Small intestine (tissue), 7 donors: ENCODE measurements at regions not wholly inside any gene's neighbourhood (a gene's known extent, or its start where the extent isn't known, plus 50 kb on each side); places are given as distances from the start of the nearest gene placed in this dataset.

Experiments
- DNase-seq, 2 donors: peaks; one replicate each; pipeline versions ENCODE4 v3.0.0 to v3.0.0-alpha.2; 2013
- FAIRE-seq: peaks from 2 replicates; lab custom pipeline; 2012; peaks lifted over from hg19 to GRCh38; lab: Jason Lieb, UNC
- H3K27ac ChIP-seq, 3 donors: one replicate each; pipeline ENCODE4 v1.5.1; 2013; ENCODE audit warnings: low read length in 2 of 3, mild to moderate bottlenecking in 2 of 3, control low read depth in 1 of 3, inconsistent platforms in 1 of 3, low read depth in 1 of 3, moderate library complexity in 1 of 3
- H3K27me3 ChIP-seq, 3 donors: one replicate each; pipeline ENCODE4 v1.6.1; 2013; ENCODE audit warnings: low read length in 3 of 3, inconsistent platforms in 1 of 3; ENCODE audit not compliant: control insufficient read depth in 3 of 3, insufficient read depth in 3 of 3
- H3K36me3 ChIP-seq, 3 donors: one replicate each; pipeline ENCODE4 v1.6.1; 2013; ENCODE audit warnings: low read length in 3 of 3, inconsistent platforms in 1 of 3, low read depth in 1 of 3, mild to moderate bottlenecking in 1 of 3, moderate library complexity in 1 of 3; ENCODE audit not compliant: control insufficient read depth in 3 of 3, insufficient read depth in 2 of 3
- H3K4me1 ChIP-seq, 3 donors: one replicate each; pipeline ENCODE4 v1.6.1; 2013; ENCODE audit warnings: low read length in 2 of 3, inconsistent platforms in 1 of 3, low read depth in 1 of 3, mild to moderate bottlenecking in 1 of 3, moderate library complexity in 1 of 3; ENCODE audit not compliant: control insufficient read depth in 3 of 3, insufficient read depth in 2 of 3
- H3K4me3 ChIP-seq, 3 donors: one replicate each; pipeline ENCODE4 v1.5.1; 2013; ENCODE audit warnings: low read length in 3 of 3, control low read depth in 1 of 3, inconsistent platforms in 1 of 3, low read depth in 1 of 3, mild to moderate bottlenecking in 1 of 3, moderate library complexity in 1 of 3
- H3K9me3 ChIP-seq, 2 donors: one replicate each; pipeline ENCODE4 v1.6.1; 2013; ENCODE audit warnings: low read depth in 1 of 2, low read length in 1 of 2; ENCODE audit not compliant: control insufficient read depth in 2 of 2, insufficient read depth in 1 of 2
- WGBS, 3 donors: extraction: QIAGEN DNeasy Blood & Tissue Kit; methylation state at CpG; one replicate each; pipeline ENCODE4 v1.1.7; 2013; 5-methylcytosine and 5-hydroxymethylcytosine counted together
- donor health status: healthy with polysubstance abuse.
- donor health status: control.
- donor health status: control.
- donor health status: Bipolar disorder and iron deficiency.
- donor health status: healthy.

DNA sequence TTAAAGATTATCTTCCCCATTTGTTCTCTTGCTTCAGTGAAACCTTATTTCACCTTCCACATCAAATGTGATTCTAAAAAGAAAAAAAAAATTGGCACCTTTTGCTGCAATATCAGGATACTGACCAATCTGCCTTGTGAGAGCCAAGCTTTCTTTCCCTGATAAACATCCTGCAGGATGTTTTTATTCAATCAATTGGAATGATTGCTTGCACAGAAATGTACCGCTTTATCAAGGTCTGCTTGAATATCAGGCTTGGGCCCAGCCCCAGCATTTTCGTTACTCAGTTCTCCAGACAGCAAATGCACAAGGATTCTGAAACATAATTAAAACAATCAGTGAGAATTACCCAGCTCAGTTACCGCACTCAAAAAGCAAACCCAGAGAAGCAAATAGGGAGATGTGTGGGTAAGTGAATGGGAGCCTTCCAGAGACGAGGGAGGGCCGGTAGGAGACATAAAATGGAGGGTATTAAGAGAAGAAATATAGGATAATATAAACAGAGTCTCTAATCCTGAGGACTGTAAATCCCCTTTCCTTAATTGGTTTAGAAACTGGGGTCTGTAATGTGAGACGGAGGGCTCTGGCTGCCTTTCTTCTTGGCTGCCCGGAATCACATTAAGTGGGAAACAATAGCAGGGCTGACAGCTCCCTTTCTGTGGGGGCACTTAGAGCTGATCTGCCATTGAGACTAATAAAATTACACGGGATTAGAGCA, 291.8 kb downstream of the ICOS start:
- peaks cover 0 to 12% (median 0%) of the 10 kb centered on the region in 3 donors for H3K27me3 ChIP-seq
- WGBS, 3 donors: 69 to 78% (median 75%) methylated on average over 8 of the region's 8 CpGs
- H3K4me3 ChIP-seq: no peak overlapping the region
- no peaks in the 10 kb centered on the region for H3K36me3 ChIP-seq
- no peak overlapping the region for H3K27ac ChIP-seq
- H3K9me3 ChIP-seq: no peaks in the 10 kb centered on the region
- DNase-seq: no peak
- no peaks in the 10 kb centered on the region for H3K4me1 ChIP-seq
- no peak for FAIRE-seq

DNA sequence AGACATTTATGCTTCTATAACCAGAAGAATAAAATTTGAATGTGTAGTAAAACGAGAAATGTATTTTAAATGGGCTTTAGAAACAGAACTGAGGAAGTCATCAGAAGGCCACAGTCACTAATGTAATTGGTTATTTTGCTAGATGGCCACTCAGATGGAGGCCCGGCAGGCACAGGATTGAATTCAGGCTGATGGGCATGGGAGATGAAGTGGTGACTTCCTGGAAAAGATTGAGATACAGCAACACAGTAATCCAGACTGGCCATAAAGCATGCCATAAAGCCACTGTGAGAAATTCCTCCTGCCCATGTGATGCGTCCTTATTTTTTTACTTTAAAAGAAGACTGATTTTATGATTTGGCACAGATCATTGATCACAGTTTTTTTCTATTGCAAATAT, 297.7 kb downstream of the ICOS start:
- FAIRE-seq: no peak
- H3K36me3 ChIP-seq: no peaks in the 10 kb centered on the region
- H3K27ac ChIP-seq: no peak overlapping the region
- H3K4me3 ChIP-seq: no peak overlapping the region
- no peaks in the 10 kb centered on the region for H3K4me1 ChIP-seq
- H3K27me3 ChIP-seq: peaks cover 0 to 3% (median 0%) of the 10 kb centered on the region in 3 donors
- WGBS, 3 donors: 82 to 90% (median 82%) methylated on average over 3 of the region's 3 CpGs
- DNase-seq: no peak
- no peaks in the 10 kb centered on the region for H3K9me3 ChIP-seq

DNA sequence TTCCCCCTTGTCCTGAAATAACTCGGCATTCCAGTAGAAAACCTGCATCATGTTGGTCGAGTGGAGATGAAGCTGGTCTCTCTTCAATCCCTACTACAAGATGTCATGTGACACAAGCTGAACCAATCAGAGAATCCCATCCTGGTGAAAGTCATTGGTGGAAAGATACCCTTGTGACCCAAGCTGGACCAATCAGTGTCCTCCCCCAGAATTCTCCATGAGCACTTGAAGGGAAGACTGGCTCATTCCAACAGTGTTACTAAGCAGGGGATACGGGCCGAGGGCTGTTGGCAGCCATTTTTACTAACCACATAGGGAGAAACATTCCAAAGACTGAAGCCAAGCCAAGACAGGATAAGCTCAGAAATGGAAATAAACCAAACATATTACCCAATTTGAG, 298.3 kb downstream of the ICOS start:
- FAIRE-seq: no peak
- Histone ChIP-seq H3K4me1 (no peaks in the 10 kb centered on the region), H3K27me3 (peaks cover 0 to 3% (median 0%) of the 10 kb centered on the region in 3 donors), H3K36me3 (no peaks in the 10 kb centered on the region), H3K27ac (no peak overlapping the region), H3K9me3 (no peaks in the 10 kb centered on the region), H3K4me3 (no peak overlapping the region)
- 79 to 92% (median 86%) methylated on average over 4 of the region's 4 CpGs for WGBS, 3 donors
- no peak for DNase-seq

DNA sequence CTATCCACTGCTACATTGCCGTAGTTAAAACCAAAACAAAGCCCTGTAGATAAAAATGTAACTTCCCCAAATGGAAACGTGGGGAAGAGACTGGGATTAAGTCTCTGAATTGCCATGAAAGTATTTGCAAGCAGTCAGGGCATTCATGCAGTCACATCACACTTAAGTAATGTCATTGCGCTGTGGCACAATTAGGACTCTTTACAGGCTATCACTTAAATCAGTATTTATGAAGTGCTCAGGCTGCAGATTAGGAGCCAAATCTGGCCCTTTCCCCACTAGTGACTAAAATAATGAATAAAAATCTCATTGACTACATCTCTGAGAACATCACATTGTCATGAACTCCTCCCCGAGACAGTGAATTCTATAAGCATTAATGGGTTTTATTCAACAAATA, 300.9 kb downstream of the ICOS start:
- FAIRE-seq: no peak
- 77 to 80% (median 79%) methylated on average over 4 of the region's 4 CpGs for WGBS, 3 donors

DNA sequence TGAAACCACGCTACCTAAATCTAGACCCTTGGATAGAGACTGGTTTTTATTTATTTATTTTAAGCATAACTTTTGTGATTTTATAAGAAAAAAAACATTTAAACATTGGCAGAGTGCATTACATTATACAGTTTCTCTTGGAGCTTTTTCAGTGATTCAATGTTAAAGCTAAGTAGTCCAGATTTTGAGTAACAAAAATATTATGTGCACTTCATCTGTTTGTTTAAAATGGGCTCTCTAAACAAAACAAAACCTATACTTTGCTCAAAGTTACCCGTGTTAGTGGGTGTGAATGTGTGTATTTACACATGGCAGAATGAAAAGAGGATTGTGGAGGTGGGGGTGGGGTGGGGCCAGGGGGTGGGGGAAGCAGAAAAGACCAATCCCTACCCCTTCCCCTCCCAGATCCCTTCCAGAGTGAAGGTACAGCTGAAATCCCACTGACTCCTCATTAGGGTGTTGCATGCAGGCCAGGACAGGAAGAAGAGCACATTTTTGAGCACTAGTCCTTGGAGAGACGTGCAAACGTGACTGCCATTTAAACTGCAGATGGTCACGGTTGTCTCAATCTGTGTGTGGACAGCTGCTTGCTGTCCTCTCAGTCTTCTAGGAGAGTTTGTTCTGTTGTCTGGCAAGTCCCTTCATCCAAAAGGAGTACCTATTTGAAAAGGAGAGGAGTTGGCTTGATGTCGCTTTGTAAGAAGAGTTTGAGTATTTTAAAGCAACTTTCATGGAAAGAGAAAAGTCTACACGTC, 303.0 kb downstream of the ICOS start:
- H3K27me3 ChIP-seq: no peaks in the 10 kb centered on the region
- H3K9me3 ChIP-seq: no peaks in the 10 kb centered on the region
- H3K27ac ChIP-seq: no peak overlapping the region
- no peaks in the 10 kb centered on the region for H3K4me1 ChIP-seq
- 53 to 71% (median 66%) methylated on average over 7 of the region's 7 CpGs for WGBS, 3 donors
- H3K4me3 ChIP-seq: no peak overlapping the region
- FAIRE-seq: no peak
- DNase-seq: no peak
- H3K36me3 ChIP-seq: no peaks in the 10 kb centered on the region

More for the DNA sequence above, 300.9 kb downstream of the ICOS start:
- H3K9me3 ChIP-seq: no peaks in the 10 kb centered on the region
- H3K27me3 ChIP-seq: no peaks in the 10 kb centered on the region
- H3K4me1 ChIP-seq: no peaks in the 10 kb centered on the region
- H3K36me3 ChIP-seq: no peaks in the 10 kb centered on the region
- no peak overlapping the region for H3K4me3 ChIP-seq
- no peak for DNase-seq
- H3K27ac ChIP-seq: no peak overlapping the region

DNA sequence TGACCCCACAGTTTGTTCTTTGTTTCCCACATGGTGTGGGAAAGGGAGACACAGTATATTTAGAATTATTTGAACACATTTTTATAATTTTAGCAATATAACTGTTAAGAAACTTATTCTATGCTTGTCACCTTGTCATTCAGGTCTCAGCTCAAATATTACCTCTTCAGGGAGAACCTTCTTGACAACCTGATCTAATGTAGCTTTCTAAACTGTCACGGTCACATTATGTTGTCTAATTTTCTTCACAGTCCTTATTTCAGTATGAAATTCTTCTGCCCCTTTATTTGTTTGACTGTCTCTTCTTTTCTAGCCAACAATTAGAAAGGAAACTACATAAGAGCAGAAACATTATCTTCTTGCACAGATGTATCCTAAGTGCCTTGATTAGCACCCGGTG, 304.3 kb upstream of the PARD3B start:
- H3K9me3 ChIP-seq: no peaks in the 10 kb centered on the region
- no peaks in the 10 kb centered on the region for H3K27me3 ChIP-seq
- DNase-seq (no peak), FAIRE-seq (no peak)
- H3K36me3 ChIP-seq: no peaks in the 10 kb centered on the region
- H3K4me1 ChIP-seq: no peaks in the 10 kb centered on the region
- H3K4me3 ChIP-seq: no peak overlapping the region
- 83 to 97% (median 85%) methylated on average over 2 of the region's 2 CpGs for WGBS, 3 donors
- H3K27ac ChIP-seq: no peak overlapping the region

DNA sequence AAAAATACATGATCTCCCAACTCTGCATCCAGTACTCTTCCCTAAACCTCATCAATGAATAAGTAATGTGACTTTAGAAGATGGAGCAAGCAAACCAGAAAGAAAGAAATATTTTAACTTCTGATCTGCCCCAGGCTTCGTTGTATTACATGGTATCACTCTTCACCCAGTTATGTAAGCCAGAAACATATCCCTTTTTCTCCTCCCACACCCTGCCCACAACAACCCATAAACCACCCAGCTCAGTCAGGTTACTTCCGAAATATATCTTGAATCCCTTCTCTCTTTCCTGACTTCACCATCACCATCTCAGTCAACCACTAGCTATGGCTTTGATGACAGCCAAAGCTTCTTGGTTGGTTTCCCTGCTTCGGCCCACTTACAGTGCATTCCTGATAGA, 295.8 kb upstream of the PARD3B start:
- Histone ChIP-seq H3K9me3 (no peaks in the 10 kb centered on the region), H3K27ac (no peak overlapping the region), H3K27me3 (no peaks in the 10 kb centered on the region), H3K4me3 (no peak overlapping the region), H3K4me1 (no peaks in the 10 kb centered on the region), H3K36me3 (no peaks in the 10 kb centered on the region)
- 83 to 91% (median 89%) methylated on average over 3 of the region's 3 CpGs for WGBS, 3 donors
- DNase-seq (no peak), FAIRE-seq (no peak)

DNA sequence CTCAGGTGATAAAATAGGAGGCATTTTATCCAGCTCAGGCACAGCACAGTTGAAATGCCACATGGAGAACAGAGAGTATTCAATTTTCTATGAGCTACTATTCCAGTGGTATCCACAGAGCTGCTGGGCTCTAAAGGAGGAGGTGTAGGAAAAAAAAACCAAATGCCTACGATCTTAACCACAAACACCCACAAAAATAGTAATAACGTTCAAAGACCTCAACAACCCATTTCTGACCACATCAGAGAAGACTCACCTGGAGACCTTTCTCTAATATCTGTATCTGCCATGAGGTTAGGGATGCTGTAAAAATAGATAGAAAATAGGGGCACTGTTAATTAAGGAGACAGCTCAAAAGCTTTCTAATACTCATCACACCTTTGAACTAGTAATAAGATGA, 294.6 kb upstream of the PARD3B start:
- FAIRE-seq (no peak), DNase-seq (no peak)
- H3K9me3 ChIP-seq: no peaks in the 10 kb centered on the region
- H3K4me3 ChIP-seq: no peak overlapping the region
- no peaks in the 10 kb centered on the region for H3K4me1 ChIP-seq
- no peaks in the 10 kb centered on the region for H3K36me3 ChIP-seq
- 52 to 85% (median 56%) methylated on average over 2 of the region's 2 CpGs for WGBS, 3 donors
- no peak overlapping the region for H3K27ac ChIP-seq
- H3K27me3 ChIP-seq: no peaks in the 10 kb centered on the region
